Osteoblast (primary cell): ENCODE measurements at regions not wholly inside any gene's neighbourhood (a gene's known extent, or its start where the extent isn't known, plus 50 kb on each side); places are given as distances from the start of the nearest gene placed in this dataset.

Source experiments
- DNase-seq: peaks from one replicate; pipeline ENCODE4 v3.0.0; 2011; ENCODE audit warnings: low spot score, mixed read lengths; ENCODE audit not compliant: insufficient read length; ENCODE audit errors: missing footprints
- H2AFZ ChIP-seq: 2 replicates; pipeline ENCODE4 v1.6.0; 2011; ENCODE audit warnings: mild to moderate bottlenecking, low read length
- H3K27ac ChIP-seq: 2 replicates; pipeline ENCODE4 v1.5.1; 2011; ENCODE audit warnings: mild to moderate bottlenecking, low read depth, low read length, moderate library complexity
- H3K27me3 ChIP-seq: 2 replicates; pipeline ENCODE4 v1.6.0; 2012; ENCODE audit warnings: mild to moderate bottlenecking, control low read depth, inconsistent platforms, low read length, moderate library complexity; ENCODE audit not compliant: insufficient read depth
- H3K36me3 ChIP-seq: 2 replicates; pipeline ENCODE4 v1.5.1; 2011; ENCODE audit warnings: mild to moderate bottlenecking, low read length, control low read depth, moderate library complexity; ENCODE audit not compliant: insufficient read depth
- H3K4me1 ChIP-seq: 2 replicates; pipeline ENCODE4 v1.5.1; 2011; ENCODE audit warnings: mild to moderate bottlenecking, low read length, control low read depth, moderate library complexity; ENCODE audit not compliant: insufficient read depth
- H3K4me2 ChIP-seq: 2 replicates; pipeline ENCODE4 v1.6.0; 2011; ENCODE audit warnings: mild to moderate bottlenecking, low read length; ENCODE audit not compliant: insufficient read depth
- H3K4me3 ChIP-seq: fragments of 200-600 bp; sonication (generic); 3 replicates; pipeline ENCODE4 v1.5.1; 2012; ENCODE audit warnings: mild to moderate bottlenecking, low read length, inconsistent platforms; ENCODE audit not compliant: insufficient read depth
- H3K79me2 ChIP-seq: 2 replicates; pipeline ENCODE4 v1.6.0; 2012; ENCODE audit warnings: mild to moderate bottlenecking, low read length, control low read depth, inconsistent platforms; ENCODE audit not compliant: insufficient read depth
- H3K9me3 ChIP-seq: 2 replicates; pipeline ENCODE4 v1.5.1; 2011; ENCODE audit warnings: low read depth, low read length, control low read depth
- H4K20me1 ChIP-seq: 2 replicates; pipeline ENCODE4 v1.6.0; 2012; ENCODE audit warnings: mild to moderate bottlenecking, low read length, control low read depth; ENCODE audit not compliant: insufficient read depth
- CTCF ChIP-seq: IDR thresholded peaks from 2 replicates; pipeline ENCODE4 v1.5.1; 2011; ENCODE audit warnings: mild to moderate bottlenecking, low read depth, low read length, moderate library complexity; ENCODE audit errors: extremely low read depth

GRCh38 chr2:18262601-18263000 lies 297.9 kb downstream of the RDH14 start:
- Histone ChIP-seq H3K79me2 (no peaks in the 10 kb centered on the region), H2AFZ (no peak overlapping the region), H3K27ac (no peak overlapping the region), H3K27me3 (no peaks in the 10 kb centered on the region), H3K36me3 (no peaks in the 10 kb centered on the region), H3K9me3 (no peaks in the 10 kb centered on the region), H3K4me1 (no peaks in the 10 kb centered on the region), H3K4me2 (no peak overlapping the region), H4K20me1 (no peaks in the 10 kb centered on the region), H3K4me3 (no peak overlapping the region)
- no peak for DNase-seq
- TF ChIP-seq CTCF: no peak

DNA sequence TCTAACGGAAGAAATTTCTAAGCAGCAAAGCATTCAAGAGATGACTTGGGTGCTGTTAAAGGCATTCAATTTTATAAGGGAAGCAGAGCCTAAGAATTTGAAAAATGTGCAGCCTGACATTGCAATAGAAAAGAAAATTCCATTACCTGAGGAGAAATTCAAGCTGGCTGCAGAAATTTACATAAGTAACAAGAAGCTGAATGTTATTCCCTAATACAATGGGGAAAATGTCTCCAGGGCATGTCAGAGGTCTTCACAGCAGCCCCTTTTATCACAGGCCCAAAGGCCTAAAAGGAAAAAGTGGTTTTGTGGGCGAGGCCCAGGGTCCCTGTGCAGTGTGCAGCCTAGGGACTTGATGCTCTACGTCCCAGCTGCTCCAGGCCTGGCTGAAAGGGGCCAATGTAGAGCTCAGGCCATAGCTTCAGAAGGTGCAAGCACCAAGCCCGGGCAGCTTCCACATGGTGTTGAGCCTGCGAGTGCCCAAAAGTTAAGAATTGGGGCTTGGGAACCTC lies 306.7 kb downstream of the RDH14 start:
- H2AFZ ChIP-seq: no peak overlapping the region
- H3K27ac ChIP-seq: no peak overlapping the region
- no peak for DNase-seq
- no peaks in the 10 kb centered on the region for H3K9me3 ChIP-seq
- no peaks in the 10 kb centered on the region for H3K79me2 ChIP-seq
- H3K4me3 ChIP-seq: no peak overlapping the region
- H3K4me1 ChIP-seq: no peaks in the 10 kb centered on the region
- TF ChIP-seq CTCF: no peak
- H3K36me3 ChIP-seq: no peaks in the 10 kb centered on the region
- H3K4me2 ChIP-seq: no peak overlapping the region
- H4K20me1 ChIP-seq: no peaks in the 10 kb centered on the region
- peaks cover 2% of the 10 kb centered on the region for H3K27me3 ChIP-seq

DNA sequence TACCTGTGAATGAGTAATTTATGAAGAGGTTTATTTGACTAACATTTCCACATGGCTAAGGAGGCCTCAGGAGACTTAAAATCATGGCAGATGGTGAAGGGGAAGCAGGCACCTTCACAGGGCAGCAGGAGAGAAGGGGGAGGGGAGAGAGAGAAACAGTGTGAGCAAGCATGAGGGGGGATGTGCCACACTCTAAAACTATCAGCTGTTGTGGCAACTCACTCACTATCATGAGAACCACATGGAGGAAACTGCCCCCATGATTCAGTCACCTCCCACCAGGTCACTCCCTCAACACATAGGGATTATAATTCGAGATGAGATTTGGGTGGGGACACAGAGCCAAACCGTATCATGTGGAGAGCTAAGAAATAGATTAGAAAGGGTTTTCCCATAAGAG lies 309.0 kb downstream of the RDH14 start:
- Histone ChIP-seq H3K79me2 (no peaks in the 10 kb centered on the region), H3K27me3 (peaks cover 2% of the 10 kb centered on the region), H3K4me3 (no peak overlapping the region), H3K4me1 (no peaks in the 10 kb centered on the region), H3K27ac (no peak overlapping the region), H3K4me2 (no peak overlapping the region), H3K9me3 (no peaks in the 10 kb centered on the region), H4K20me1 (no peaks in the 10 kb centered on the region), H2AFZ (no peak overlapping the region), H3K36me3 (no peaks in the 10 kb centered on the region)
- no peak for DNase-seq
- no peak for TF ChIP-seq CTCF

GRCh38 chr2:18247282-18248110 lies 313.0 kb downstream of the RDH14 start:
- no peaks in the 10 kb centered on the region for H4K20me1 ChIP-seq
- no peak overlapping the region for H3K27ac ChIP-seq

More at GRCh38 chr2:18247282-18248110, 313.0 kb downstream of the RDH14 start:
- Histone ChIP-seq H3K27me3 (peaks cover 2% of the 10 kb centered on the region), H3K4me3 (no peak overlapping the region), H3K4me2 (no peak overlapping the region), H3K9me3 (no peaks in the 10 kb centered on the region), H3K4me1 (no peaks in the 10 kb centered on the region), H2AFZ (no peak overlapping the region), H3K79me2 (no peaks in the 10 kb centered on the region), H3K36me3 (no peaks in the 10 kb centered on the region)
- no peak for TF ChIP-seq CTCF
- no peak for DNase-seq
